Astrocyte of the spinal cord (primary cell): ENCODE measurements at regions not wholly inside any gene's neighbourhood (a gene's known extent, or its start where the extent isn't known, plus 50 kb on each side); places are given as distances from the start of the nearest gene placed in this dataset.

Experiments
- DNase-seq: peaks from one replicate; pipeline ENCODE4 v3.0.0; 2011; ENCODE audit warnings: low read depth, low spot score
- H3K4me3 ChIP-seq: 2 replicates; pipeline ENCODE4 v1.5.1; 2011; ENCODE audit warnings: low read depth, mild to moderate bottlenecking, low read length, moderate library complexity
- in situ Hi-C: cut with HindIII; loops from 2 replicates; pipeline ENCODE4 v1.10.0; 2017; ENCODE audit warnings: low sequenced_read_pairs
- TF ChIP-seq, protein P1 (sequence below): IDR thresholded peaks from 2 replicates; pipeline ENCODE4 v1.5.1; 2012; ENCODE audit warnings: low read depth, mild to moderate bottlenecking, low read length, inconsistent platforms

GRCh38 chr18:71743634-71744033 is 800.5 kb downstream of the CBLN2 start:
- TF ChIP-seq, protein P1, sequence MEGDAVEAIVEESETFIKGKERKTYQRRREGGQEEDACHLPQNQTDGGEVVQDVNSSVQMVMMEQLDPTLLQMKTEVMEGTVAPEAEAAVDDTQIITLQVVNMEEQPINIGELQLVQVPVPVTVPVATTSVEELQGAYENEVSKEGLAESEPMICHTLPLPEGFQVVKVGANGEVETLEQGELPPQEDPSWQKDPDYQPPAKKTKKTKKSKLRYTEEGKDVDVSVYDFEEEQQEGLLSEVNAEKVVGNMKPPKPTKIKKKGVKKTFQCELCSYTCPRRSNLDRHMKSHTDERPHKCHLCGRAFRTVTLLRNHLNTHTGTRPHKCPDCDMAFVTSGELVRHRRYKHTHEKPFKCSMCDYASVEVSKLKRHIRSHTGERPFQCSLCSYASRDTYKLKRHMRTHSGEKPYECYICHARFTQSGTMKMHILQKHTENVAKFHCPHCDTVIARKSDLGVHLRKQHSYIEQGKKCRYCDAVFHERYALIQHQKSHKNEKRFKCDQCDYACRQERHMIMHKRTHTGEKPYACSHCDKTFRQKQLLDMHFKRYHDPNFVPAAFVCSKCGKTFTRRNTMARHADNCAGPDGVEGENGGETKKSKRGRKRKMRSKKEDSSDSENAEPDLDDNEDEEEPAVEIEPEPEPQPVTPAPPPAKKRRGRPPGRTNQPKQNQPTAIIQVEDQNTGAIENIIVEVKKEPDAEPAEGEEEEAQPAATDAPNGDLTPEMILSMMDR = no peak
- no peak overlapping the region for H3K4me3 ChIP-seq
- DNase-seq = no peak
- in situ Hi-C loops = no loop called here

DNA sequence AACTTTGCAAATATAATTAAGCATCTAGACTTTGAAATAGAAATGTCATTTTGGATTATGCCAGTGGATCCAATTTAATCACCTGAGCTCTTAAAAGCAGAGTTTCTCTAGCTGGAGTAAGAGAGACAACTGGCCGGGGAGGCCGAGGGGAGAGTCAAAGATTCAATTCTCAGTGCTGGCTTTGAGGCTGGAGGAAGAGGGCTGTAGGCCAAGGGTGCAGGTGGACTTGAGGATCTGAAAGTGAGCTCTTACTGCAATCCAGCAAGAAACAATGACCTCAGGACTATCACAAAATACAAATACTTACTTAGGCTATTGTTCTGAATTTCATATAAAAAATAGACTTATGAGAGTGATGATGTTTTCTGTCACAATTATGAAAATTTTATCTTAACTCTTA is 814.5 kb downstream of the CBLN2 start:
- in situ Hi-C loops = no loop called here
- no peak for DNase-seq

DNA sequence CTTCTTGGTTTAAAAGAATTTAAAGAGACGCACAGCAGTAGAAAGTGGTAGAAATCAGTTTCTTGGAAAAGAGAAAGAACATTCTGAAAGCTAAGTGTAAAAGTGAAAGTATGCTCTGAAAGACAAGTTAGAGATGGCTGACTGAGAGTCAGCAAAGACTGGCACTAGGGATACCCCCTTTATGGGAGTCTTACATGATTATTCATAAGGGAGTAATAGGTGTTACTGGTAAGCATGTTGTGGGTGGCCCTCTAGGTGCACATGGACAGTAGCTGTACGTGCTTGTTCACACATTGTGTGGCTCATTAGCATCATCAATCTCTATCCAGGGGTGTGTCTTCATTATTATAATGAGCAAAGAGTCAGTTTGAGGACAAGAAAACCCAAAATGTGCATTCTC is 816.2 kb downstream of the CBLN2 start:
- in situ Hi-C loops = no loop called here
- TF ChIP-seq, protein P1 = no peak
- H3K4me3 ChIP-seq = no peak overlapping the region
- no peak for DNase-seq

More for the DNA sequence above, 814.5 kb downstream of the CBLN2 start:
- no peak overlapping the region for H3K4me3 ChIP-seq
- TF ChIP-seq, protein P1 = no peak

- in situ Hi-C loops = no loop called here
- DNase-seq = no peak
- H3K4me3 ChIP-seq = no peak overlapping the region
- TF ChIP-seq, protein P1 = no peak
Measured at GRCh38 chr18:71725256-71725655, 818.9 kb downstream of the CBLN2 start.

- H3K4me3 ChIP-seq = no peak overlapping the region
- DNase-seq = no peak
- in situ Hi-C loops = no loop called here
- TF ChIP-seq, protein P1 = no peak
Measured at GRCh38 chr18:71707985-71708500, 836.1 kb downstream of the CBLN2 start.

- in situ Hi-C loops = no loop called here
- DNase-seq = no peak
- H3K4me3 ChIP-seq = no peak overlapping the region
- TF ChIP-seq, protein P1 = no peak
Measured at GRCh38 chr18:71707400-71707799, 836.7 kb downstream of the CBLN2 start.
